Suprapubic skin (tissue), 4 donors: ENCODE measurements at regions not wholly inside any gene's neighbourhood (a gene's known extent, or its start where the extent isn't known, plus 50 kb on each side); places are given as distances from the start of the nearest gene placed in this dataset.

ENCODE experiments used
- DNase-seq, 2 donors: peaks; one replicate each; pipeline ENCODE4 v3.0.0-alpha.2; 2019; ENCODE audit warnings: low spot score in 2 of 2
- H3K27ac ChIP-seq: fragments of 200-600 bp; sonication (generic); one replicate; pipeline ENCODE4 v1.5.1; 2019
- H3K27me3 ChIP-seq: fragments of 200-600 bp; sonication (generic); one replicate; pipeline ENCODE4 v1.5.1; 2019
- H3K36me3 ChIP-seq: fragments of 200-600 bp; sonication (generic); one replicate; pipeline ENCODE4 v1.5.1; 2019
- H3K4me1 ChIP-seq: fragments of 200-600 bp; sonication (generic); one replicate; pipeline ENCODE4 v1.5.1; 2019
- H3K4me3 ChIP-seq: fragments of 200-600 bp; sonication (generic); one replicate; pipeline ENCODE4 v1.5.1; 2019; ENCODE audit warnings: mild to moderate bottlenecking
- H3K9me3 ChIP-seq: fragments of 200-600 bp; sonication (generic); one replicate; pipeline ENCODE4 v1.5.1; 2019
- CTCF ChIP-seq, 2 donors: fragments of 200-600 bp in 1 of 2; fragments of 450-650 bp in 1 of 2; sonication (generic) in 1 of 2; IDR thresholded peaks; one replicate each; pipeline ENCODE4 v1.5.1; 2016 to 2019; ENCODE audit warnings: antibody characterized with exemption in 2 of 2, mild to moderate bottlenecking in 1 of 2, moderate library complexity in 1 of 2
- EP300 ChIP-seq: sonication (generic); formaldehyde crosslinking; IDR thresholded peaks from one replicate; pipeline ENCODE4 v1.6.1; 2017; ENCODE audit warnings: antibody characterized with exemption
- POLR2A ChIP-seq, 2 donors: fragments of 450-650 bp; IDR thresholded peaks; one replicate each; pipeline ENCODE4 v1.6.1; 2017; ENCODE audit warnings: antibody characterized with exemption in 2 of 2, mild to moderate bottlenecking in 2 of 2, moderate library complexity in 2 of 2
- POLR2AphosphoS5 ChIP-seq, 3 donors: sonication (generic); formaldehyde crosslinking; IDR thresholded peaks; one replicate each; pipeline ENCODE4 v1.6.1; 2017; ENCODE audit warnings: antibody characterized with exemption in 3 of 3
- WGBS: methylation state at CpG from one replicate; pipeline ENCODE4 v1.1.5; 2018; 5-methylcytosine and 5-hydroxymethylcytosine counted together

- DNase-seq: peak in 1 of 2 donors; percentile 72
- Histone ChIP-seq H3K27me3 (no peaks in the 10 kb centered on the region), H3K27ac (peak overlapping the region; percentile 83), H3K4me1 (peaks cover 36% of the 10 kb centered on the region), H3K9me3 (no peaks in the 10 kb centered on the region), H3K36me3 (no peaks in the 10 kb centered on the region), H3K4me3 (no peak overlapping the region)
- no peak for TF ChIP-seq CTCF (IDR thresholded peaks at IDR 0.05)
- TF ChIP-seq POLR2A (IDR thresholded peaks at IDR 0.05): no peak
- peak in 1 of 3 donors; percentile 56 for TF ChIP-seq POLR2AphosphoS5 (IDR thresholded peaks at IDR 0.05)
- 61% methylated on average over 4 of the region's 4 CpGs for WGBS
These were observed 260.8 kb downstream of the SNX13 start for GRCh38 chr7:17679458-17679857.

- TF ChIP-seq POLR2AphosphoS5 (IDR thresholded peaks at IDR 0.05): peak in 2 of 3 donors; percentile 64 to 71
- TF ChIP-seq POLR2A (IDR thresholded peaks at IDR 0.05): no peak
- no peak for TF ChIP-seq EP300
- no peak for TF ChIP-seq CTCF (IDR thresholded peaks at IDR 0.05)
- WGBS: 17% methylated on average over 6 of the region's 6 CpGs
- H3K4me1 ChIP-seq: peaks cover 30% of the 10 kb centered on the region
- no peaks in the 10 kb centered on the region for H3K36me3 ChIP-seq
- H3K4me3 ChIP-seq: no peak overlapping the region
- no peaks in the 10 kb centered on the region for H3K9me3 ChIP-seq
- H3K27me3 ChIP-seq: no peaks in the 10 kb centered on the region
- peak overlapping the region; percentile 83 for H3K27ac ChIP-seq
- peak; percentile 81 to 90 for DNase-seq
These were observed 260.3 kb downstream of the SNX13 start for GRCh38 chr7:17680026-17680425.

GRCh38 chr7:17680943-17681351, 259.3 kb downstream of the SNX13 start:
- no peaks in the 10 kb centered on the region for H3K9me3 ChIP-seq
- H3K27ac ChIP-seq: peak overlapping the region; percentile 83
- 24% methylated on average over 5 of the region's 5 CpGs for WGBS
- no peaks in the 10 kb centered on the region for H3K36me3 ChIP-seq
- H3K27me3 ChIP-seq: no peaks in the 10 kb centered on the region
- no peak for TF ChIP-seq EP300
- TF ChIP-seq POLR2AphosphoS5 (IDR thresholded peaks at IDR 0.05): no peak
- TF ChIP-seq POLR2A (IDR thresholded peaks at IDR 0.05): no peak
- TF ChIP-seq CTCF (IDR thresholded peaks at IDR 0.05): no peak
- H3K4me3 ChIP-seq: no peak overlapping the region
- DNase-seq: no peak
- peaks cover 29% of the 10 kb centered on the region for H3K4me1 ChIP-seq

- no peak overlapping the region for H3K27ac ChIP-seq
- no peak for DNase-seq
- WGBS: 67% methylated on average over 4 of the region's 4 CpGs
- no peaks in the 10 kb centered on the region for H3K27me3 ChIP-seq
- H3K36me3 ChIP-seq: no peaks in the 10 kb centered on the region
- H3K9me3 ChIP-seq: no peaks in the 10 kb centered on the region
- peaks cover 29% of the 10 kb centered on the region for H3K4me1 ChIP-seq
- no peak overlapping the region for H3K4me3 ChIP-seq
- no peak for TF ChIP-seq EP300
- TF ChIP-seq POLR2AphosphoS5 (IDR thresholded peaks at IDR 0.05): no peak
- TF ChIP-seq CTCF (IDR thresholded peaks at IDR 0.05): no peak
- TF ChIP-seq POLR2A (IDR thresholded peaks at IDR 0.05): no peak
These were observed 258.3 kb downstream of the SNX13 start for GRCh38 chr7:17681965-17682364.

DNA sequence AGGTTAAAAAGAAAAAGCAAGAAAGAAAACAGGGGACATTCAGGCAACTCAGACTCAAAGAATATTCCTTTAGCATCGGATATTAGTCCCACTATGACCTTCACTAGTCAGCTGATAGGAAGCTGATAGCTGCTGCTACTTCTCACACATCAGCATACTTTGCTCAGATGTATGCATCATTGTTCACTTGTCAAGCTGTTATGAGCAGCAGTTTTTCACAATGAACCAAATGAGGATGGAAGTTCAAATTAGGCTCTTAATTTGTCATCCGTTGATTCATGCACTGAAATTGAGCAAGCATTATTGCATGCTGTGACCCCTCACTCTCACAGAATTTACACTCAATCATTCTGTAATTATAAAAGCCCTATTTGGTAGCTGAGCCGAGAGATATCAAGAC, 257.7 kb downstream of the SNX13 start:
- no peak for TF ChIP-seq EP300
- TF ChIP-seq POLR2AphosphoS5 (IDR thresholded peaks at IDR 0.05): no peak
- no peak for TF ChIP-seq CTCF (IDR thresholded peaks at IDR 0.05)
- no peak for TF ChIP-seq POLR2A (IDR thresholded peaks at IDR 0.05)

More for the DNA sequence above, 257.7 kb downstream of the SNX13 start:
- Histone ChIP-seq H3K27ac (no peak overlapping the region), H3K36me3 (no peaks in the 10 kb centered on the region), H3K4me3 (no peak overlapping the region), H3K9me3 (no peaks in the 10 kb centered on the region), H3K4me1 (peaks cover 29% of the 10 kb centered on the region), H3K27me3 (no peaks in the 10 kb centered on the region)
- 86% methylated on average over 3 of the region's 3 CpGs for WGBS
- no peak for DNase-seq
